Caco-2 (cell line): ENCODE measurements at regions not wholly inside any gene's neighbourhood (a gene's known extent, or its start where the extent isn't known, plus 50 kb on each side); places are given as distances from the start of the nearest gene placed in this dataset.

ENCODE experiments used
- BruUV-seq: library from RNA; stranded (reverse); fragments of 400-500 nt; replicated peaks from 2 replicates; lab custom pipeline; 2021; lab: Mats Ljungman, UMichigan
- CTCF ChIA-PET: fragments of 300-600 bp; sonication (Branson Sonifier 250); formaldehyde crosslinking; loops from one replicate; lab custom pipeline; 2022; ENCODE audit warnings: antibody characterized with exemption; lab: Charles Lee
- POLR2A ChIA-PET: fragments of 300-600 bp; sonication (Branson Sonifier 250); formaldehyde crosslinking; loops from one replicate; lab custom pipeline; 2022; ENCODE audit warnings: antibody characterized with exemption; lab: Charles Lee
- DNase-seq, 2 experiments: peaks; one replicate each; pipeline versions ENCODE4 v3.0.0 to v3.0.0-alpha.2; 2020 to 2022
- H3K27me3 ChIP-seq: replicated peaks from 2 replicates; pipeline ENCODE4 v1.6.0; 2011; ENCODE audit warnings: low read length; ENCODE audit not compliant: control insufficient read depth, insufficient read depth
- H3K36me3 ChIP-seq: 2 replicates; pipeline ENCODE4 v1.5.1; 2011; ENCODE audit warnings: low read length; ENCODE audit not compliant: control insufficient read depth, insufficient read depth
- H3K4me1 ChIP-seq: fragments of 250-450 bp; sonication (Bioruptor Pico); 2 replicates; pipeline ENCODE4 v1.5.1; 2020; ENCODE audit warnings: mild to moderate bottlenecking
- H3K4me3 ChIP-seq: 2 replicates; pipeline ENCODE4 v1.5.1; 2011; ENCODE audit warnings: low read depth, mild to moderate bottlenecking, control low read depth, low read length
- H3K9me3 ChIP-seq: fragments of 250-450 bp; sonication (Bioruptor Pico); 2 replicates; pipeline ENCODE4 v1.5.1; 2020; ENCODE audit warnings: mild to moderate bottlenecking, moderate library complexity
- H3K27ac Mint-ChIP-seq: one replicate; pipeline ENCODE4 v1.8.0; 2022; ENCODE audit warnings: mixed read lengths; ENCODE audit not compliant: unreplicated experiment
- H3K27me3 Mint-ChIP-seq: one replicate; pipeline ENCODE4 v1.8.0; 2022; ENCODE audit warnings: mixed read lengths; ENCODE audit not compliant: insufficient read depth, unreplicated experiment
- H3K36me3 Mint-ChIP-seq: one replicate; pipeline ENCODE4 v1.8.0; 2022; ENCODE audit warnings: mild to moderate bottlenecking, mixed read lengths; ENCODE audit not compliant: insufficient read depth, unreplicated experiment
- H3K4me1 Mint-ChIP-seq: one replicate; pipeline ENCODE4 v1.8.0; 2022; ENCODE audit warnings: low read depth, mixed read lengths; ENCODE audit not compliant: unreplicated experiment
- H3K4me3 Mint-ChIP-seq: one replicate; pipeline ENCODE4 v1.8.0; 2022; ENCODE audit warnings: mild to moderate bottlenecking, moderate library complexity, mixed read lengths; ENCODE audit not compliant: unreplicated experiment
- H3K9me3 Mint-ChIP-seq: one replicate; pipeline ENCODE4 v1.8.0; 2022; ENCODE audit warnings: mixed read lengths; ENCODE audit not compliant: unreplicated experiment
- intact Hi-C: fragments of 100-400 bp; cut with micrococcal nuclease; formaldehyde crosslinking; loops from one replicate; pipeline ENCODE4 v1.10.0; 2022; ENCODE audit not compliant: unreplicated experiment
- TF ChIP-seq, protein P1 (sequence below), 2 experiments: fragments of 200-600 bp in 1 of 2; IDR thresholded peaks; 1 replicate in 1 of 2; 2 replicates in 1 of 2; pipeline versions ENCODE4 v1.5.1 to v1.8.0; 2011 to 2022; ENCODE audit warnings: antibody characterized with exemption in 1 of 2, control low read depth in 1 of 2, inconsistent platforms in 1 of 2, low read depth in 1 of 2, low read length in 1 of 2, mild to moderate bottlenecking in 1 of 2, moderate library complexity in 1 of 2; ENCODE audit not compliant: insufficient read depth in 1 of 2, severe bottlenecking in 1 of 2, unreplicated experiment in 1 of 2

DNA sequence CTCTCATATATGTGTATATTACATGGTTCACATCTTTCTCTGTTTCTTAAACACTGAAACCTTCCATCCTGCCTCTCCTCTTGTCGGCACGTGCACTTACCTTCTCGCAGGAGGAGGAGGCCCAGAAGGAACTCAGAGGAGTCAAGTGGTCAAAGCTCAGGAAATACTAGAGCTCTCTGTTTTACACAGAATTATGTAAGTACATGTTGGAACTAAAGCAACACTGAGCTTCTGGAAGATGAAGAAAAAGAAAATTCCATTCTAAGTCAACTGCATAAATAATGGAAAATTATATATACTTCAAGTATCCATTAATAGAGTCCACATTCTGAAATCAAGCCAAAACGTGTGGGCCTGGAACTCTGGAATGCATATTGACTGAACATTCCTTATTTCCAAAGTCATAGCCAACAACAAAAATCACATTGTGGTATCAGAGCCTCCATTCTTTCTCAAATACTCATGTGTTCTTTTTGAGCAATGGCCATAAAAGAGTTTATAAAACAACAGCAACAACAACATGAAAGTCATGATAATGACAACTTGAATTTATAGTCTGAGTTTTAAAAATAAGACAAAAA is 121.5 kb upstream of the RAI14 start:
- no TSS peak for BruUV-seq
- no peaks in the 10 kb centered on the region for H3K9me3 Mint-ChIP-seq
- H3K36me3 ChIP-seq = no peaks in the 10 kb centered on the region
- intact Hi-C loops = no loop called here
- H3K27me3 Mint-ChIP-seq = no peaks in the 10 kb centered on the region
- CTCF ChIA-PET = no interaction called here
- POLR2A ChIA-PET = no interaction called here
- no peak overlapping the region for H3K4me3 ChIP-seq
- H3K9me3 ChIP-seq = no peaks in the 10 kb centered on the region
- 0 out of 2 replicates have a peak, but pooled peaks cover 4% of the 10 kb centered on the region for H3K4me1 ChIP-seq
- TF ChIP-seq, protein P1, sequence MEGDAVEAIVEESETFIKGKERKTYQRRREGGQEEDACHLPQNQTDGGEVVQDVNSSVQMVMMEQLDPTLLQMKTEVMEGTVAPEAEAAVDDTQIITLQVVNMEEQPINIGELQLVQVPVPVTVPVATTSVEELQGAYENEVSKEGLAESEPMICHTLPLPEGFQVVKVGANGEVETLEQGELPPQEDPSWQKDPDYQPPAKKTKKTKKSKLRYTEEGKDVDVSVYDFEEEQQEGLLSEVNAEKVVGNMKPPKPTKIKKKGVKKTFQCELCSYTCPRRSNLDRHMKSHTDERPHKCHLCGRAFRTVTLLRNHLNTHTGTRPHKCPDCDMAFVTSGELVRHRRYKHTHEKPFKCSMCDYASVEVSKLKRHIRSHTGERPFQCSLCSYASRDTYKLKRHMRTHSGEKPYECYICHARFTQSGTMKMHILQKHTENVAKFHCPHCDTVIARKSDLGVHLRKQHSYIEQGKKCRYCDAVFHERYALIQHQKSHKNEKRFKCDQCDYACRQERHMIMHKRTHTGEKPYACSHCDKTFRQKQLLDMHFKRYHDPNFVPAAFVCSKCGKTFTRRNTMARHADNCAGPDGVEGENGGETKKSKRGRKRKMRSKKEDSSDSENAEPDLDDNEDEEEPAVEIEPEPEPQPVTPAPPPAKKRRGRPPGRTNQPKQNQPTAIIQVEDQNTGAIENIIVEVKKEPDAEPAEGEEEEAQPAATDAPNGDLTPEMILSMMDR (IDR thresholded peaks at IDR 0.05; ENCODE audit: insufficient read depth in 1 of 2, low read depth in 1 of 2, low read length in 1 of 2, severe bottlenecking in 1 of 2, unreplicated experiment in 1 of 2) = no peak
- no peak overlapping the region for H3K4me3 Mint-ChIP-seq
- H3K27ac Mint-ChIP-seq = no peak overlapping the region
- H3K4me1 Mint-ChIP-seq = no peaks in the 10 kb centered on the region
- H3K36me3 Mint-ChIP-seq = no peaks in the 10 kb centered on the region
- no peaks in the 10 kb centered on the region for H3K27me3 ChIP-seq
- no peak for DNase-seq

DNA sequence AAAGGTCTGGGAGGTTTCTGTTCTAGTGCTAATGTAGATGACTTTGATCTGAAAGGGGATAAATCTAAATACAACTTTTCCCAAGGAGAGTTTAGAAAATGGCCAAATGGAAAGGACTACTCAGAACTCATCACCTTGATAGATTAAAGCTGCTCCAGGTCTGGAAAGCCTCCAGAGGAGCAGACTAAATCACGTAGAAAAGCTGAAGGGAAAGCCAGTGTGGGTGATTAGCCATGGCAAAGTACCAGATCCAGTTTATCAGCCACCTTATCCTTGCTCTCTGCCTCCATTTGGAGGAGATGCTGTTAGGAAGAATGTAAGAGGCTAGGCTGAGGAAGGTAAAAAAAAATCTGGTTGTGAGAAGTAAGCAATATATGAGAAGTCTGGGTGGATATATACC is 120.7 kb upstream of the RAI14 start:
- TF ChIP-seq, protein P1 (IDR thresholded peaks at IDR 0.05; ENCODE audit: insufficient read depth in 1 of 2, low read depth in 1 of 2, low read length in 1 of 2, severe bottlenecking in 1 of 2, unreplicated experiment in 1 of 2) = no peak
- Mint-ChIP-seq H3K9me3 (no peaks in the 10 kb centered on the region), H3K36me3 (no peaks in the 10 kb centered on the region), H3K4me1 (no peaks in the 10 kb centered on the region), H3K4me3 (no peak overlapping the region), H3K27ac (no peak overlapping the region), H3K27me3 (no peaks in the 10 kb centered on the region)
- ChIA-PET CTCF (no interaction called here), POLR2A (no interaction called here)
- no peaks in the 10 kb centered on the region for H3K36me3 ChIP-seq
- intact Hi-C loops = no loop called here
- no peaks in the 10 kb centered on the region for H3K27me3 ChIP-seq
- no peak for DNase-seq
- no peak overlapping the region for H3K4me3 ChIP-seq
- H3K9me3 ChIP-seq = no peaks in the 10 kb centered on the region
- no TSS peak for BruUV-seq
- H3K4me1 ChIP-seq = 0 out of 2 replicates have a peak, but pooled peaks cover 4% of the 10 kb centered on the region

DNA sequence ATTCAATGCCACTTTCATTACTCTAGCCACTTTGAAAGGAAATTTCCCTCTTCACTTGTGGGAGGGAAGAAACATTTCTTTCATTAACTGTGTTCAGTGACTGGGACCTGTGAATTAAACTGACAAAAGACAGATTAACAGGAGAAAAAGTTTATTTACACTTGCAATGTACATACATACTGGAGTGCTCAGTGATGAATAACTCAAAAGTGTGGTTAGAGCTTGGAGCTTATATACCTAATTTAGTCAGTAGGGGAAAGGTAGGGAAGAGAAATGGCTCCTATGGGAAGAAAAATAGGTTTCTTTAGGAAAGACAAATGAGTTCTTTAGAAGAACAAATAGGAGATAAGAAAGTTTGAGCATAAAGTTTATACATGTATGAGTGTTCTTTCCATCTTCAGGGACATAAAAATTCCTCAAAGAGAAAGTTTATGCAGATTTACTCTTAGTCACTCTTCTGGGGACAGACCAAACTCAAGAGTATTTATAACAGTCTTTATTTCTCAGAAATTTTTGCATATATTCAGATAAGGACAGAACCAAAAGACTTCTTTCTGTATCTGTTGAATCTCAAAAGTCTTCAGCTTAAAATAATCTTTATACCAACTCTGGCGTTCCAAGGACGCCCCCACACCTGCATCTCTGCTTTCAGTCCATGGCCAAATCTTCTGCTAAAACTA is 120.0 kb upstream of the RAI14 start:
- BruUV-seq = no TSS peak
- H3K9me3 ChIP-seq = no peaks in the 10 kb centered on the region
- Mint-ChIP-seq H3K27me3 (no peaks in the 10 kb centered on the region), H3K4me3 (no peak overlapping the region), H3K9me3 (no peaks in the 10 kb centered on the region), H3K36me3 (no peaks in the 10 kb centered on the region), H3K27ac (no peak overlapping the region), H3K4me1 (no peaks in the 10 kb centered on the region)
- TF ChIP-seq, protein P1 (IDR thresholded peaks at IDR 0.05; ENCODE audit: insufficient read depth in 1 of 2, low read depth in 1 of 2, low read length in 1 of 2, severe bottlenecking in 1 of 2, unreplicated experiment in 1 of 2) = no peak
- no peaks in the 10 kb centered on the region for H3K27me3 ChIP-seq
- POLR2A ChIA-PET = no interaction called here
- CTCF ChIA-PET = no interaction called here
- intact Hi-C loops = no loop called here
- no peak overlapping the region for H3K4me3 ChIP-seq
- DNase-seq = no peak
- H3K4me1 ChIP-seq = 0 out of 2 replicates have a peak, but pooled peaks cover 4% of the 10 kb centered on the region
- no peaks in the 10 kb centered on the region for H3K36me3 ChIP-seq
